HEK293 (cell line): ENCODE measurements at regions not wholly inside any gene's neighbourhood (a gene's known extent, or its start where the extent isn't known, plus 50 kb on each side); places are given as distances from the start of the nearest gene placed in this dataset.

Experiments used
- CTCF ChIA-PET: fragments of 350-600 bp; formaldehyde crosslinking; extraction: SDS; loops from one replicate; lab custom pipeline; 2021; ENCODE audit warnings: antibody characterized with exemption; lab: Yijun Ruan, JAX
- POLR2A ChIA-PET: fragments of 300-600 bp; formaldehyde crosslinking; extraction: SDS; loops from one replicate; lab custom pipeline; 2020; ENCODE audit warnings: antibody characterized with exemption, inconsistent platforms; lab: Yijun Ruan, JAX
- H3K27ac ChIP-seq: fragments of 200-500 bp; sonication (Bioruptor generic); 2 replicates; pipeline ENCODE4 v1.5.1; 2014; ENCODE audit warnings: low read depth, low read length, control low read depth, inconsistent platforms; ENCODE audit errors: extremely low read depth
- H3K36me3 ChIP-seq, 2 experiments: fragments of 200-500 bp in 1 of 2; sonication (Bioruptor generic) in 1 of 2; 1 replicate in 1 of 2; 2 replicates in 1 of 2; pipeline ENCODE4 v1.5.1; 2014 to 2017; ENCODE audit warnings: inconsistent platforms in 2 of 2, low read length in 2 of 2; ENCODE audit not compliant: control insufficient read depth in 2 of 2, insufficient read depth in 1 of 2
- H3K4me1 ChIP-seq: fragments of 200-500 bp; sonication (Bioruptor generic); 2 replicates; pipeline ENCODE4 v1.5.1; 2014; ENCODE audit warnings: mild to moderate bottlenecking, low read length, inconsistent platforms; ENCODE audit not compliant: control insufficient read depth, insufficient read depth
- H3K4me3 ChIP-seq: 2 replicates; pipeline ENCODE4 v1.5.1; 2011; ENCODE audit warnings: low read depth, mild to moderate bottlenecking, control low read depth, low read length, moderate library complexity
- H3K9me3 ChIP-seq: fragments of 200-500 bp; sonication (Bioruptor generic); 2 replicates; pipeline ENCODE4 v1.5.1; 2014; ENCODE audit warnings: low read depth, low read length, inconsistent platforms; ENCODE audit not compliant: control insufficient read depth, insufficient read depth
- CTCF ChIP-seq: fragments of 450-650 bp; formaldehyde crosslinking; IDR thresholded peaks from 2 replicates; pipeline ENCODE4 v1.5.1; 2016; ENCODE audit warnings: missing biosample characterization, missing genetic modification characterization
- GLI2 ChIP-seq: fragments of 450-650 bp; formaldehyde crosslinking; IDR thresholded peaks from 2 replicates; pipeline ENCODE4; 2017; ENCODE audit warnings: missing biosample characterization, missing genetic modification characterization, low read depth, borderline replicate concordance
- GLIS2 ChIP-seq: fragments of 450-650 bp; formaldehyde crosslinking; IDR thresholded peaks from 2 replicates; pipeline ENCODE4 v1.5.1; 2016; ENCODE audit warnings: missing biosample characterization, missing genetic modification characterization
- KLF9 ChIP-seq: fragments of 450-650 bp; formaldehyde crosslinking; IDR thresholded peaks from 2 replicates; pipeline ENCODE4 v1.5.1; 2016; ENCODE audit warnings: missing biosample characterization, missing genetic modification characterization, low read depth
- MZF1 ChIP-seq: fragments of 450-650 bp; formaldehyde crosslinking; IDR thresholded peaks from 2 replicates; pipeline ENCODE4 v1.5.1; 2017; ENCODE audit warnings: missing biosample characterization, missing genetic modification characterization, borderline replicate concordance
- RBAK ChIP-seq: fragments of 450-650 bp; formaldehyde crosslinking; IDR thresholded peaks from 2 replicates; pipeline ENCODE4 v1.5.1; 2016; ENCODE audit warnings: missing biosample characterization, missing genetic modification characterization
- TSHZ1 ChIP-seq: fragments of 450-650 bp; formaldehyde crosslinking; IDR thresholded peaks from 2 replicates; pipeline ENCODE4 v1.5.1; 2016; ENCODE audit warnings: missing biosample characterization, missing genetic modification characterization, borderline replicate concordance
- ZBTB17 ChIP-seq: fragments of 450-650 bp; formaldehyde crosslinking; IDR thresholded peaks from 2 replicates; pipeline ENCODE4 v1.5.1; 2016; ENCODE audit warnings: missing biosample characterization, missing genetic modification characterization
- ZNF10 ChIP-seq: fragments of 450-650 bp; formaldehyde crosslinking; IDR thresholded peaks from 2 replicates; pipeline ENCODE4 v1.5.1; 2017; ENCODE audit warnings: missing biosample characterization, missing genetic modification characterization
- ZNF112 ChIP-seq: fragments of 450-650 bp; formaldehyde crosslinking; IDR thresholded peaks from 2 replicates; pipeline ENCODE4 v1.5.0; 2017; ENCODE audit warnings: missing biosample characterization, missing genetic modification characterization
- ZNF140 ChIP-seq: fragments of 450-650 bp; formaldehyde crosslinking; IDR thresholded peaks from 2 replicates; pipeline ENCODE4 v1.5.1; 2016; ENCODE audit warnings: missing biosample characterization, missing genetic modification characterization
- ZNF202 ChIP-seq: fragments of 450-650 bp; formaldehyde crosslinking; IDR thresholded peaks from 2 replicates; pipeline ENCODE4 v1.5.1; 2016; ENCODE audit warnings: missing biosample characterization, missing genetic modification characterization, borderline replicate concordance
- ZNF214 ChIP-seq: fragments of 450-650 bp; formaldehyde crosslinking; IDR thresholded peaks from 2 replicates; pipeline ENCODE4 v1.5.1; 2017; ENCODE audit warnings: missing biosample characterization, mild to moderate bottlenecking, missing genetic modification characterization, borderline replicate concordance
- ZNF23 ChIP-seq: fragments of 450-650 bp; formaldehyde crosslinking; IDR thresholded peaks from 2 replicates; pipeline ENCODE4 v1.5.1; 2016; ENCODE audit warnings: missing biosample characterization, missing genetic modification characterization, borderline replicate concordance
- ZNF266 ChIP-seq: fragments of 450-650 bp; formaldehyde crosslinking; IDR thresholded peaks from 2 replicates; pipeline ENCODE4 v1.5.1; 2016; ENCODE audit warnings: missing biosample characterization, missing genetic modification characterization, low read depth
- ZNF311 ChIP-seq: fragments of 450-650 bp; formaldehyde crosslinking; IDR thresholded peaks from 2 replicates; pipeline ENCODE4 v1.5.1; 2017; ENCODE audit warnings: missing biosample characterization, missing genetic modification characterization, borderline replicate concordance
- ZNF354C ChIP-seq: fragments of 450-650 bp; formaldehyde crosslinking; IDR thresholded peaks from 2 replicates; pipeline ENCODE4 v1.5.1; 2016; ENCODE audit warnings: missing biosample characterization, missing genetic modification characterization, low read depth, borderline replicate concordance
- ZNF366 ChIP-seq: fragments of 450-650 bp; formaldehyde crosslinking; conservative IDR thresholded peaks from 2 replicates; pipeline ENCODE4 v1.5.1; 2016; ENCODE audit warnings: missing biosample characterization, missing genetic modification characterization
- ZNF449 ChIP-seq: fragments of 450-650 bp; formaldehyde crosslinking; IDR thresholded peaks from 2 replicates; pipeline ENCODE4 v1.5.1; 2017; ENCODE audit warnings: missing biosample characterization, mild to moderate bottlenecking, missing genetic modification characterization, moderate library complexity
- ZNF549 ChIP-seq: fragments of 450-650 bp; IDR thresholded peaks from 2 replicates; pipeline ENCODE4 v1.5.1; 2018; ENCODE audit warnings: missing biosample characterization, missing genetic modification characterization, mild to moderate bottlenecking, inconsistent platforms, moderate library complexity
- ZNF596 ChIP-seq: fragments of 450-650 bp; IDR thresholded peaks from 2 replicates; pipeline ENCODE4 v1.5.0; 2018; ENCODE audit warnings: missing biosample characterization, mild to moderate bottlenecking, missing genetic modification characterization, moderate library complexity
- ZNF610 ChIP-seq: fragments of 450-650 bp; formaldehyde crosslinking; IDR thresholded peaks from 2 replicates; pipeline ENCODE4 v1.5.1; 2016; ENCODE audit warnings: missing biosample characterization, missing genetic modification characterization, borderline replicate concordance

- H3K36me3 ChIP-seq, result no peaks in the 10 kb centered on the region
- CTCF ChIA-PET, result no interaction called here
- POLR2A ChIA-PET, result no interaction called here
Observed at GRCh38 chr22:27370269-27370668, 431.3 kb downstream of the MN1 start.

GRCh38 chr22:27370987-27371386 is 430.6 kb downstream of the MN1 start:
- ChIA-PET CTCF (no interaction called here), POLR2A (no interaction called here)
- no peaks in the 10 kb centered on the region for H3K4me1 ChIP-seq
- no peak overlapping the region for H3K4me3 ChIP-seq
- no peaks in the 10 kb centered on the region for H3K36me3 ChIP-seq
- H3K27ac ChIP-seq, result no peak overlapping the region
- H3K9me3 ChIP-seq, result no peaks in the 10 kb centered on the region
- TF ChIP-seq ZNF366 (tag by site-specific recombination), result no peak
- no peak for TF ChIP-seq RBAK
- no peak for TF ChIP-seq MZF1 (tag by site-specific recombination)
- TF ChIP-seq ZNF214 (tag by site-specific recombination), result no peak
- no peak for TF ChIP-seq ZNF23 (tag by site-specific recombination)
- no peak for TF ChIP-seq ZNF112 (tag by site-specific recombination)
- no peak for TF ChIP-seq ZNF266 (tag by site-specific recombination)
- TF ChIP-seq KLF9 (tag by site-specific recombination), result no peak
- no peak for TF ChIP-seq ZNF610 (tag by site-specific recombination)
- TF ChIP-seq GLIS2 (tag by site-specific recombination), result no peak
- no peak for TF ChIP-seq ZNF549 (tag by site-specific recombination)
- no peak for TF ChIP-seq GLI2 (tag by site-specific recombination)

More at GRCh38 chr22:27370269-27370668, 431.3 kb downstream of the MN1 start:
- H3K4me1 ChIP-seq, result no peaks in the 10 kb centered on the region
- H3K4me3 ChIP-seq, result no peak overlapping the region
- H3K27ac ChIP-seq, result no peak overlapping the region
- H3K9me3 ChIP-seq, result no peaks in the 10 kb centered on the region
- TF ChIP-seq ZNF311 (tag by site-specific recombination) (no peak), TSHZ1 (no peak), ZNF449 (tag by site-specific recombination) (no peak), GLI2 (tag by site-specific recombination) (no peak), ZBTB17 (tag by site-specific recombination) (no peak), ZNF202 (tag by site-specific recombination) (no peak), CTCF (tag by site-specific recombination) (no peak), KLF9 (tag by site-specific recombination) (no peak), ZNF354C (tag by site-specific recombination) (no peak), ZNF140 (no peak), ZNF10 (tag by site-specific recombination) (no peak), ZNF596 (no peak)
